ENCODE measurements at regions not wholly inside any gene's neighbourhood (a gene's known extent, or its start where the extent isn't known, plus 50 kb on each side); places are given as distances from the start of the nearest gene placed in this dataset.
"Not testable (repeated sequence)": the region's sequence is repeated elsewhere in the genome, so short reads cannot be mapped to it uniquely, and the experiment has no call there.

DNA sequence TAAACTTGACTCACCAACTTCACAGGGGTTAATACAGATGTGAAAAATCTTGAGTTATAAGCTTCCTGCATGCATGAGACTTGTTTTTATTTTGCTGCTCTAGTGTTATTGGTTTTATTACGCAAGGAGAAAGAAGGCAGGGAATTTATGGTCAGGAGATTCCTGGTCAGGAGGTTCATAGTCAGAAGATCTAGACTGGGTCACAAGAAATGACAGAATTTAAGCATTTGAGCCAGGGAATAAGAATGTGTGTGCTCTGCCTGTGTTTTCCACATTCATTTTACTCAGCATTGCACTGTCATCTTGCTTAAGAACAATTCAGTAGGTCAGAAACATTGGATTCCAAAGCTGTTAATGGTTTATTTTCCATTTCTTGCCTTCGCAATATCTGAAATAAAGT is 2522.1 kb downstream of the ARAP2 start:
- DNase-seq (ENCODE audit: low read depth in 3 of 3, low spot score in 2 of 3), result no peak

- no peak for DNase-seq (ENCODE audit: low read depth in 3 of 3, low spot score in 2 of 3)
Observed at GRCh38 chr4:33722800-33723516, 2521.4 kb downstream of the ARAP2 start.

DNA sequence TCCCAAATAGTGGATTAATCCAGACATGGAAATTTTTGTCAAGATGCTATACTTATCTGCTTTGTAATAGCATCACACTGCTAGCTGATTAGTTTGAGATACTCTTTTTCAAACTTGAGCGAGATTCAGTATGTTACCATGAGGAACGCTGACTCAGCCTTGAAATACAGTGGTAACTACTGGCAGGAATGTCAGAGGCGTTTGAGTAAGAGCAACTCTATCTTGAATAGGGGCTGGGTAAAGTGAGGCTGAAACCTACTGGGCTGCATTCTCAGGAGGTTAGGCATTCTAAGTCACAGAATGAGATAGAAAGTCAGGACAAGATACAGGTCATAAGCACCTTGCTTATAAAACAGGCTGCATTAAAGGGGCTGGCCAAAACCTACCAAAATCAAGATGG is 2519.6 kb downstream of the ARAP2 start:
- DNase-seq (ENCODE audit: low read depth in 3 of 3, low spot score in 2 of 3), result no peak

DNA sequence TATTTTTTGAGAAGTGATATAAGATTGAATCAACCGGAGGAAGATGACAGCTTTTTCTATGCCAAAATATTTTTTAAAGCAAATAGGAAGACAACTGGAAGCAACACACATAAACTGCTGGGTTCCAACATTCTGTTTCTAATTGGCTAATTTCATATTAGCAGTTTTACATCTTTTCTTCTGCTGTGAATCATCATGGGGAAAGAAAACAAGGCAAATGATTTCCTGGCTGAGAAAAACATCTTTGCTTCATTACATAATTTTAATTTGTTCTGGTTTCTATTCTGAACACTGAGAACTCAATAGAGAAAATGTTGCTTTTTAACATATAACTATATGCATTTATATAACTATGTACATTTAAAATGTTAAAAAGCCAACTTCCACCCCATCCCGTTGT is 2518.5 kb downstream of the ARAP2 start:
- DNase-seq (ENCODE audit: low read depth in 3 of 3, low spot score in 2 of 3), result no peak

DNA sequence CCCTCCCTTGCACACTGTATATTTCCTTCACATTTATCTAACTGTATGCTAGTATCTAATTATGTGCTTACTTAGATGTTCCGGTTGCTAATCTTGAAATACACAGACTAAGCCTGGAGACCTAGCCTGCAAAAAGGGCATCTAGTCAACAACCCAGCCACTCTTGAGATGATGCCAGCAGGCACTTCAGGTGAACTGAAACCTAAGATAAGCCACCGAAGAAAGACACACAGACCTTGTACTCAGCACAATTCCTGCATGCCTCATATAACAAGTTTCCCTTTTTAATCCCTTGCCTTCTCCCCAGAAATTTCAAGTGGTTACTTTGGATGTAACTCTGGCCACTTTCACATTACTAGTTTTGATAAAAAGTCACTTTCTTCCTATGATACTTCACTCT is 2506.6 kb downstream of the ARAP2 start:
- no peak for DNase-seq (ENCODE audit: low read depth in 3 of 3, low spot score in 2 of 3)

GRCh38 chr4:33739884-33740632 is 2504.3 kb downstream of the ARAP2 start:
- no peak for DNase-seq (ENCODE audit: low read depth in 3 of 3, low spot score in 2 of 3)

DNA sequence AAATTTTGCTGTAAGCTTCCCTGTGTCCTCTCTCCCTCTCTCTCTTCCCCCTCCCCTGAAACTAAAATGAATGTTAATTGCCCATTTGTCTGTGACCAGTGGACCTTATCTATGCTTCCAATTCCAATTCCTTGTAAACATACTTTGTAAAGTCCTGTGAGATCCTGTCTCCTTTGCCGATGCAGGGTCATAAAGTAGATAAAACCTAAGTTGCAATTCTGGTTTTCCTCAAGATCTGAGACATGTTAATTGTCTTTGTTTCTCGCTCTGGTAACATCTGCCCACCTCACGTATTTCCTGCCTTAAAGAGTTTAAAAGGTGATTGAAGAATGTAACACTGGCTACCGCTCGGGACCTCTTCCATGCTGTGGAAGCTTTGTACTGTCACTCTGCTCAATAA is 2503.4 kb downstream of the ARAP2 start:
- DNase-seq (ENCODE audit: low read depth in 3 of 3, low spot score in 2 of 3), result not testable (repeated sequence)

DNA sequence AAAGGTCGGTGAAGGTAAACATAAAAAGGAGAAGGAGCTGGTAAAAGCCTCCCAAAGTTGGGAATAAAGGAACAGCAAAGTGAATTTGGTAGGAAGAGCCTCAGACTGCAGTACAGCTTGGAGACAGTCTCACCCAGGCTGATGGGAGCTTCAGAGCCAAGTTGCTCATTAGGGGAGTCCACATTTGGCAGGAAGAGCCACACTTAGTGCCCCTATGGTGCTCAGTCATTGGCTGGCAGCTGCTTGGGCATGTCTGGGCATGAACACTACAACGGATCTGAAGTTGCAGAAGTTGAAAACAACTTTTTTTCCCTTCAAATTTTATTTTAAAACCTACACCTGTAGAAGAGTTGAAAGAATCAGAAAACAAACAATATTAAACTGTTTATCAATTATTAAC is 2497.3 kb downstream of the ARAP2 start:
- DNase-seq (ENCODE audit: low read depth in 3 of 3, low spot score in 2 of 3), result no peak

DNA sequence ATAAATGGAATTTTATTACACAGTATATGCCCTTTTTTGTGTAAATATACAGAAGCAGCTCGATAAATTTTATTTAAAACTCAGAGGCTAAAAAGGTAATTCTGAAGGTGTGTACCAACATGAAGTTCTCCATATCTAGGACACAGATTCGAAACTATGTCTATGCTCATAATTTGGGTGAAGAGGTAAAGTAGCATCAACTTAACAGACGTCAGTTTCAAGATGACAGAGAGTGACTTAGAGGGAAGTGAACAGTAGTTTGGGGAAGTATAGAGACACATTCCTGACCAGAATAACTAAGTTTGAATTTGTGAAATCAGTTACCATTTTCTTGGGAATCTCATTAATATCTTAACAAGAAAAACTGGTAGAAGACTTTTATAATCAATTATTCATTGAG is 2493.3 kb downstream of the ARAP2 start:
- no peak for DNase-seq (ENCODE audit: low read depth in 3 of 3, low spot score in 2 of 3)

- no peak for DNase-seq (ENCODE audit: low read depth in 3 of 3, low spot score in 2 of 3)
Observed at GRCh38 chr4:33772582-33772981, 2471.7 kb downstream of the ARAP2 start.

DNA sequence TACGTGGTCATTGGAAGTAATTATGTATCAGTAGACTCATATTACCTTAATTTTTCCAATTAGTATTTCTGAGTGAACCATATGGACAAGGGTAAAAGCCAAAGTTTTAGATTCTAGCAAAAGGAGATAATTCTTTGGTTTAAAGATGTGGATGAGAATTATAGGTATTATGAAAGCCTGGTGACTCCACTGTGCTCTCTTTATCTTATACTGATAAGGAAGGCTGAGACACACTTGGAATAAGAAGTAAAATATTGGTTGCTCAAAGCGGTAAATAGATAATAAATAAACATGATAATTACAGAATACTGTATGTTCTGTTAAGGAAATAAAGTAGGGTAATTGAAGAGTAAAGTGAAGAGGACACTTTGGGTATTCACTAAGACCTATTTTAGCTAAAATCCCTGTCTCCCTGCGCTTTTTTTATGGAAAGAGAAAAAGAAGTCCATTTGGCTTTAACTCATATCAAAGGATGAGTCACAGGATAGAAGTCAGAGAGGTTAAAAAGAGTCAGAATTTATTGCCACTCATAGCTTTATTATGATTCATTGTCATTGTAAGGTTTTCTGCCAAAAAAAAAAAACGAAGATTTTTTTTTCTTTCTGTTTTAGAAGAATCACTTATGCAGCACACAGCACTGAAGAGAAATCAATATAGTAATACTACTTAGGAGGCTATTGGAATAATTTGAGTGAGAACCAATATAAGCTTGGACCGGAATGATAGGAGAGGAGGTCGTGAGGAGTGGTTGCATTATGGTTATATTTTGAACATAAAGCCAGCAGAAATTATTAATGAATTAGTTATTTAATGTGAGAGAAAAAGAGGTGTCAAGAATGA is 2463.1 kb downstream of the ARAP2 start:
- no peak for DNase-seq (ENCODE audit: low read depth in 3 of 3, low spot score in 2 of 3)

- no peak for DNase-seq (ENCODE audit: low read depth in 3 of 3, low spot score in 2 of 3)
Observed at GRCh38 chr4:33785843-33786242, 2458.5 kb downstream of the ARAP2 start.

- DNase-seq (ENCODE audit: low read depth in 3 of 3, low spot score in 2 of 3), result no peak
Observed at GRCh38 chr4:33802578-33802977, 2441.7 kb downstream of the ARAP2 start.

- no peak for DNase-seq (ENCODE audit: low read depth in 3 of 3, low spot score in 2 of 3)
Observed at GRCh38 chr4:33825685-33826084, 2418.6 kb downstream of the ARAP2 start.

DNA sequence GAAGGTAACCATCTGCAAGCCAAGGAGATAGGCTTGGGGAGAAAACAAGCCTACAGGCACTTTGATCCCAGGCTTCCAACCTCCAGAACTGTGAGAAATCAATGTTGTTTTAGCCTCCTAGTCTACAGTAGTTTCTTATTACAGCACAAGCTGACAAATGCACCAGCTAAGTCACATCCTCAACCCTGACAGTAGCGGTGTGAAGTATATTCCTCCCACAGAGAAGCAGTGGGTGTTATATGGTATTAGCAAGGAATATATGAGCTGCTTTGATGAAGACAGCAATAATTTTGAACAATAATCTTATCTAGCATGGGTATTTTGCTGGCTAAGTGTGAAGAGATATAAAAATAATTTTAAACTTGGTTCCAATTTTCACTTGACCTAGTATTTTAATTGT is 2415.0 kb downstream of the ARAP2 start:
- not testable (repeated sequence) for DNase-seq (ENCODE audit: low read depth in 3 of 3, low spot score in 2 of 3)

DNA sequence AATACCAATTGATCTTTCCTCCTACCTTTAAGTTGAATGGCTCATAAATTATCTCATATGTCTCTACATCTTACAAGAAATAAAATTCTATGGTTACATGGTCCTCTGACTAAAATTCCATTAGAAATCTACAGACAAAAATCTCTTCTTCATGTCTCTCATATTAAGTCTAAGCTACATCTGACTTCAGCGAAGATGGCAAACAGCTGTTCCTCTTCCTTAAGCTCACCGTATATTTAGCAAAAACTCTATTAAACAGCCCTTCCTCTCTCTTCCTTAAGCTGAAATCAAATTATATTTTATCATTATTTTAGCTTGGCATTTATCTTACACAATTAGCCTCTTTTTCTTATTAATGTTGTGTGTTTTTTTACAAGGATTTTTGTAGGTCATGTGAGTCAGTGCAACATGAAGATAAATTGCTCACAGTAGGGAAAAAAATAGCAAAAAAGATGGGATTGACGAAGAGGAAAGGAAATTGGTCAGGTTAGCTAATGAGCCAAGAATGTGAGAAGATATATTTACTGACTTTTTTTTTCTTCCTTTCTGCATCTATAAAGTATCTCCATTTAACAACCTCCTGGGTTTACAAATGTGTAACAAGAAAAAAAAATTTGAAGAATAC is 2412.8 kb downstream of the ARAP2 start:
- DNase-seq (ENCODE audit: low read depth in 3 of 3, low spot score in 2 of 3), result no peak

DNA sequence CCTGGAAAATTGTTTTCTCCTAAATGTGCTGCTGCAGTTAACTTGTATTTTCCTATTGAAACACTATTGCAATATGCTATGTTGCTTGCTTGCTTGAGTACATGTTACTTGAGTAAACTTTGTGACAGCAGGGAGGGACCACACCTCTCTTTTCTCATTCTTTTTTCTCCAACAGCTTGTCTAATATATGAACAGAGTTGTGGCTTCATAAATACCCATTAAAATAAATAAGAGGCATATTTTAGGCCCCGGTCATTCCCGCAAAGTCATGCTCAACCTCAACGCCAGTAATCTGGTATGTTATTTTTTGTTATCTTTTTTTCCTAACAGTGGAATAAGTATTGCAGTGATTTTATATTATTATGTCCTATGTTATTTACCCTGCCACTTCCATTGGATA is 2408.6 kb downstream of the ARAP2 start:
- not testable (repeated sequence) for DNase-seq (ENCODE audit: low read depth in 3 of 3, low spot score in 2 of 3)

DNA sequence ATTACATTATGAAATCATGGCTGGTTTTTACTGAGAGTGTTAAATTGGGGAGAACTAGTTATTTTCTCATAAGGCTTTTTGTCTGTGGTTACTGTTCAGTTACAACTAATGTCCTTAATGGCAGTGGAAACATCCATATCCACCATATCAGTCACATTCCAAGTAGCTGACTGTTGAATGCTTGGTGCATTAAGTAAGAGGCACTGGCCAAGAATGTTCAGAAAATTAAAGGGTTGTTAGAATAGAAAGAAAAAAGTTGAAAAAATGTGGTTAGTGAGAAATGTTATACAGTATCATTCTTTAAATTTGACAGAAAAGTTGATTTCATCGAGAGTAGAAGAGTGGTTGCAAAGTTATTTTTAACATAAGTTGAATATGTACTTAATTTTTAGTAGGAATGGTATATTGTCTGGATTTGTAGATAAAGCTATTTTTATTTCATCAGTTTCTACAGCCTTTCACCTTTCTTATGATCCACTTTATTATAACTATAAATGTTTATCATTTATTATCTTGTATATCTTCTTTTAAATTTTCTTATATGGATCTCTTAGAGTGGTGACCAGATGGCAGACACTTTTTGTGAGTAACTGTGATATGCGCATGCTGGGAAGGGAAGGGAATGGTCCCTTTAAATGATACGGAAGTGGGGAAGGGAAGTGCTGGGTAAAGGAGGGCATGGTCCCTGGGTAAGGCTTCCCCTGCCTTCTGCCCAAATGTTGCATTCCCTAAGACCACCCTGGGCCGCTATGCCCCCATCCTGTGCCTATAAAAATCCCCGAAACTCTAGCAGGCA is 2407.1 kb downstream of the ARAP2 start:
- DNase-seq (ENCODE audit: low read depth in 3 of 3, low spot score in 2 of 3), result no peak

- DNase-seq (ENCODE audit: low read depth in 3 of 3, low spot score in 2 of 3), result no peak
Observed at GRCh38 chr4:33841120-33841519, 2403.2 kb downstream of the ARAP2 start.

- no peak for DNase-seq (ENCODE audit: low read depth in 3 of 3, low spot score in 2 of 3)
Observed at GRCh38 chr4:33850371-33850902, 2393.9 kb downstream of the ARAP2 start.

Measured in right renal cortex interstitium (tissue), 3 donors.